K562 (cell line): ENCODE measurements at regions not wholly inside any gene's neighbourhood (a gene's known extent, or its start where the extent isn't known, plus 50 kb on each side); places are given as distances from the start of the nearest gene placed in this dataset.

ENCODE experiments used
- ATAC-seq: fragments of 200-7000 bp; cut with Tn5 transposase; 3 replicates; pipeline ENCODE4 v1.9.1; 2020; ENCODE audit warnings: moderate library complexity
- BruUV-seq: library from RNA; stranded (reverse); fragments of 400-500 nt; replicated peaks from 2 replicates; lab custom pipeline; 2021; lab: Mats Ljungman, UMichigan
- CTCF ChIA-PET: fragments of 300-600 bp; formaldehyde crosslinking; extraction: SDS; loops from one replicate; lab custom pipeline; 2021; ENCODE audit warnings: low intra/inter-chr PET ratio; lab: Yijun Ruan, JAX
- POLR2A ChIA-PET: fragments of 300-600, 350-650 bp; sonication (Branson Sonifier 250); formaldehyde crosslinking; extraction: SDS; loops from one replicate; lab custom pipeline; 2021; ENCODE audit warnings: antibody characterized with exemption, inconsistent platforms; lab: Yijun Ruan, JAX
- DNase-seq, 4 experiments: peaks; one replicate each; pipeline versions ENCODE4 v3.0.0 to v3.0.0-alpha.2; 2011 to 2018; ENCODE audit warnings: low spot score in 3 of 4, mixed read lengths in 3 of 4; ENCODE audit errors: extremely low read depth in 1 of 4
- FAIRE-seq: peaks from 2 replicates; lab custom pipeline; 2011; peaks lifted over from hg19 to GRCh38; lab: Jason Lieb, UNC
- H2AFZ ChIP-seq: 2 replicates; pipeline ENCODE4 v1.6.0; 2011; ENCODE audit warnings: low read depth, low read length, control low read depth, inconsistent platforms
- H3K27ac ChIP-seq: fragments of 200-600 bp; 3 replicates; pipeline ENCODE4 v1.8.0; 2011; ENCODE audit warnings: low read depth, mild to moderate bottlenecking, control low read depth, inconsistent platforms, low read length, moderate library complexity, mixed read lengths; ENCODE audit errors: extremely low read depth
- H3K27me3 ChIP-seq, 2 experiments: fragments of 300-600 bp in 1 of 2; 2 replicates in 1 of 2; 3 replicates in 1 of 2; pipeline versions ENCODE4 v1.6.0 to v1.8.0; 2011; ENCODE audit warnings: inconsistent platforms in 2 of 2, low read length in 2 of 2, mild to moderate bottlenecking in 1 of 2, mixed read lengths in 1 of 2, moderate library complexity in 1 of 2; ENCODE audit not compliant: control insufficient read depth in 2 of 2, insufficient read depth in 2 of 2
- H3K36me3 ChIP-seq: fragments of 300-600 bp; 3 replicates; pipeline ENCODE4 v1.8.0; 2011; ENCODE audit warnings: mild to moderate bottlenecking, low read length, inconsistent platforms; ENCODE audit not compliant: control insufficient read depth, insufficient read depth
- H3K4me1 ChIP-seq, 2 experiments: fragments of 200-600 bp in 1 of 2; replicated peaks in 1 of 2; 2 replicates in 1 of 2; 3 replicates in 1 of 2; pipeline versions ENCODE4 v1.5.1 to v1.8.0; 2011; ENCODE audit warnings: inconsistent platforms in 2 of 2, low read length in 2 of 2, mild to moderate bottlenecking in 1 of 2, mixed read lengths in 1 of 2, moderate library complexity in 1 of 2; ENCODE audit not compliant: control insufficient read depth in 2 of 2, insufficient read depth in 2 of 2
- H3K4me2 ChIP-seq: 2 replicates; pipeline ENCODE4 v1.6.1; 2011; ENCODE audit warnings: low read length, control low read depth, inconsistent platforms, mixed read lengths; ENCODE audit not compliant: insufficient read depth
- H3K4me3 ChIP-seq: fragments of 200-600 bp; sonication (generic), shearing (Covaris generic); 2 replicates; pipeline ENCODE4 v1.5.1; 2016; ENCODE audit warnings: control low read depth, inconsistent platforms
- H3K79me2 ChIP-seq: fragments of 200-600 bp; 3 replicates; pipeline ENCODE4 v1.8.0; 2011; ENCODE audit warnings: low read length, inconsistent platforms; ENCODE audit not compliant: control insufficient read depth, insufficient read depth
- H3K9ac ChIP-seq, 2 experiments: 2 replicates each; pipeline versions ENCODE4 v1.6.0 to v1.6.1; 2011; ENCODE audit warnings: low read depth in 2 of 2, low read length in 2 of 2, control low read depth in 1 of 2, inconsistent platforms in 1 of 2, mild to moderate bottlenecking in 1 of 2, mixed read lengths in 1 of 2; ENCODE audit not compliant: insufficient read depth in 1 of 2
- H3K9me1 ChIP-seq: one replicate; pipeline ENCODE4 v1.6.0; 2011; ENCODE audit warnings: inconsistent platforms, mild to moderate bottlenecking, low read length, moderate library complexity; ENCODE audit not compliant: control insufficient read depth, insufficient read depth
- H3K9me3 ChIP-seq: replicated peaks from 2 replicates; pipeline ENCODE4 v1.5.1; 2011; ENCODE audit warnings: low read depth, low read length, inconsistent platforms; ENCODE audit not compliant: control insufficient read depth, insufficient read depth
- H4K20me1 ChIP-seq: replicated peaks from 2 replicates; pipeline ENCODE4 v1.6.1; 2011; ENCODE audit warnings: low read length, inconsistent platforms, mixed read lengths; ENCODE audit not compliant: control insufficient read depth, insufficient read depth
- ARHGAP35 ChIP-seq: fragments of 450-650 bp; IDR thresholded peaks from 2 replicates; pipeline ENCODE4 v1.6.1; 2018; ENCODE audit not compliant: partially characterized antibody
- C11orf30 ChIP-seq: fragments of 450-650 bp; IDR thresholded peaks from 2 replicates; pipeline ENCODE4 v1.6.1; 2016; ENCODE audit warnings: low read depth, mild to moderate bottlenecking
- DACH1 ChIP-seq: fragments of 450-650 bp; IDR thresholded peaks from 2 replicates; pipeline ENCODE4 v1.6.1; 2018; ENCODE audit not compliant: partially characterized antibody
- EGR1 ChIP-seq: fragments of 450-650 bp; conservative IDR thresholded peaks from 2 replicates; pipeline ENCODE4 v1.6.1; 2017; ENCODE audit warnings: mild to moderate bottlenecking
- MCM7 ChIP-seq, 2 experiments: fragments of 450-650 bp; IDR thresholded peaks; 2 replicates each; pipeline ENCODE4 v1.6.1; 2016 to 2018
- NFE2 ChIP-seq: IDR thresholded peaks from 2 replicates; pipeline ENCODE4 v1.6.1; 2014; ENCODE audit warnings: antibody characterized with exemption, low read depth
- POLR2AphosphoS2 ChIP-seq: IDR thresholded peaks from 2 replicates; pipeline ENCODE4 v1.6.1; 2012; ENCODE audit warnings: low read length, improper control_type of control experiment
- RB1 ChIP-seq: fragments of 450-650 bp; IDR thresholded peaks from 2 replicates; pipeline ENCODE4 v1.6.1; 2017; ENCODE audit warnings: low read depth, mild to moderate bottlenecking
- RBFOX2 ChIP-seq: fragments of 200-400 bp; formaldehyde crosslinking; IDR thresholded peaks from 2 replicates; pipeline ENCODE4 v1.6.1; 2017; ENCODE audit warnings: low read depth, mild to moderate bottlenecking, low read length, moderate library complexity
- RBM14 ChIP-seq: fragments of 200-400 bp; formaldehyde crosslinking; IDR thresholded peaks from 2 replicates; pipeline ENCODE4 v1.6.1; 2018; ENCODE audit warnings: low read depth, mild to moderate bottlenecking, low read length, moderate library complexity, borderline replicate concordance; ENCODE audit not compliant: insufficient read depth
- RNF219 ChIP-seq: fragments of 250-450 bp; sonication (Bioruptor Pico); IDR thresholded peaks from 2 replicates; pipeline ENCODE4 v1.5.0; 2022; ENCODE audit warnings: mild to moderate bottlenecking
- SAFB2 ChIP-seq: fragments of 200-400 bp; formaldehyde crosslinking; IDR thresholded peaks from 2 replicates; pipeline ENCODE4 v1.6.1; 2018; ENCODE audit warnings: borderline replicate concordance, low read length, low read depth, moderate library complexity; ENCODE audit not compliant: severe bottlenecking
- SMAD2 ChIP-seq: fragments of 150-350 bp; IDR thresholded peaks from 2 replicates; pipeline ENCODE4 v1.6.1; 2014; ENCODE audit warnings: low read depth, mild to moderate bottlenecking, low read length
- SMARCC2 ChIP-seq: fragments of 450-650 bp; IDR thresholded peaks from 2 replicates; pipeline ENCODE4 v1.6.1; 2017; ENCODE audit warnings: antibody characterized with exemption, moderate library complexity, mild to moderate bottlenecking, low read depth
- SNRNP70 ChIP-seq: fragments of 200-400 bp; formaldehyde crosslinking; optimal IDR thresholded peaks from 2 replicates; pipeline ENCODE3; 2017; ENCODE audit warnings: low read depth, low read length
- U2AF1 ChIP-seq: fragments of 200-400 bp; formaldehyde crosslinking; optimal IDR thresholded peaks from 2 replicates; pipeline ENCODE3; 2017; ENCODE audit warnings: mild to moderate bottlenecking, low read depth, low read length, moderate library complexity
- WHSC1 ChIP-seq: IDR thresholded peaks from one replicate; pipeline ENCODE4 v1.6.1; 2012; ENCODE audit warnings: low read length, control low read depth, inconsistent platforms
- ZNF134 ChIP-seq: fragments of 250-450 bp; sonication (Bioruptor Pico); conservative IDR thresholded peaks from 2 replicates; pipeline ENCODE4 v1.4.0; 2020
- ZNF764 ChIP-seq: fragments of 250-450 bp; sonication (Bioruptor Pico); IDR thresholded peaks from 2 replicates; pipeline ENCODE4 v1.4.0; 2020; ENCODE audit warnings: low read depth, mild to moderate bottlenecking, moderate library complexity
- WGBS: fragments of 100-300 bp; shearing (Covaris generic); methylation state at CpG from one replicate; pipeline ENCODE4 v1.1.6; 2016; ENCODE audit warnings: low coverage, mixed read lengths; ENCODE audit not compliant: insufficient coverage; ENCODE audit errors: missing lambda C conversion rate; 5-methylcytosine and 5-hydroxymethylcytosine counted together
- in situ Hi-C: fragments of 300-500 bp; cut with MboI; formaldehyde crosslinking; loops from 4 replicates; pipeline ENCODE4 v1.15.0; 2018; ENCODE audit warnings: inconsistent platforms, mixed read lengths
- intact Hi-C: fragments of 100-400 bp; cut with micrococcal nuclease; formaldehyde crosslinking; loops from 2 replicates; pipeline ENCODE4 v1.14.2; 2022

- DNase-seq, result no peak
- Histone ChIP-seq H3K4me2 (no peak overlapping the region), H3K36me3 (no peaks in the 10 kb centered on the region), H3K4me1 (peaks cover 5 to 12% of the 10 kb centered on the region in 2 experiments), H3K79me2 (no peaks in the 10 kb centered on the region)
- BruUV-seq, result no TSS peak
- WGBS, result 3% methylated on average over 4 of the region's 4 CpGs
- no peak for ATAC-seq
- in situ Hi-C loops, result no loop called here
- POLR2A ChIA-PET, result no interaction called here
- no peak for TF ChIP-seq WHSC1
- TF ChIP-seq U2AF1, result no peak
- no peak for TF ChIP-seq ZNF764 (CRISPR knock-in tag)
- no peak for TF ChIP-seq RNF219
- TF ChIP-seq MCM7 (IDR thresholded peaks at IDR 0.05), result no peak
- TF ChIP-seq RBM14, result no peak
- no peak for TF ChIP-seq ZNF134
- no peak for TF ChIP-seq NFE2
- no peak for TF ChIP-seq SAFB2
- no peak for TF ChIP-seq EGR1
- no peak for TF ChIP-seq SMAD2
- no peak for TF ChIP-seq SMARCC2
- TF ChIP-seq RBFOX2, result no peak
- no peak for TF ChIP-seq C11orf30
- no peak for TF ChIP-seq RB1
- TF ChIP-seq SNRNP70, result no peak
- TF ChIP-seq DACH1, result no peak
- TF ChIP-seq POLR2AphosphoS2, result no peak
- no peak for TF ChIP-seq ARHGAP35
- TF ChIP-seq, all 486 proteins: peak for 0
- Histone ChIP-seq H3K4me3 (no peak overlapping the region), H4K20me1 (0 out of 2 replicates have a peak, but pooled peaks cover 4% of the 10 kb centered on the region), H3K9me1 (no peaks in the 10 kb centered on the region), H3K9me3 (no peaks in the 10 kb centered on the region), H2AFZ (no peak overlapping the region), H3K27me3 (peaks cover 0 to 38% of the 10 kb centered on the region in 2 experiments; a peak in 4 of 5 replicates), H3K27ac (no peak overlapping the region), H3K9ac (no peak overlapping the region)
- intact Hi-C loops, result no loop called here
- CTCF ChIA-PET, result no interaction called here
- no peak for FAIRE-seq
Observed at GRCh38 chr10:78942091-78942501, 126.7 kb upstream of the ZMIZ1 start.
